Fibroblast of peridontal ligament (primary cell): ENCODE measurements at regions not wholly inside any gene's neighbourhood (a gene's known extent, or its start where the extent isn't known, plus 50 kb on each side); places are given as distances from the start of the nearest gene placed in this dataset.
"Not testable (repeated sequence)": the region's sequence is repeated elsewhere in the genome, so short reads cannot be mapped to it uniquely, and the experiment has no call there.

Experiments
- DNase-seq: peaks from one replicate; pipeline ENCODE4 v3.0.0-alpha.2; 2010; ENCODE audit errors: extremely low read depth

DNA sequence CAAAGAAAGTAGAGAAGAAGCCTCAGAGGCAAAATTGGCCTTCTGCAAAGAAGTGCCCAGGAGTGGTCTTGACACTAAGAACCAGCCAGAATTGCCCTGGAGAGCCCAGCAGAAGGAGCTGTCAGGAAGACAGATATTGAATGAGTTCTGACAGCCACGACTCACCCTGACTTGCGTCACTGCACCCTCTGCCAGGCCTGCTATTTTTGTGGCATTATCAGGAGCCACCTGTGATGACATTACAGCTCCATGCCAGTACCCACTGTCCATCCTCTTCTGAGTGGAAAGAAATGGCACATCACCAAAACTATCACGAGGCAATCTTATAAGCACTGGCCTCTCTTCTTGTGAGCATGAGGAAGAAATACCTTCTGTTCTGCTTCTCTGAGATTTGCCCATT, 67.7 kb downstream of the SMIM20 start:
- no peak for DNase-seq

DNA sequence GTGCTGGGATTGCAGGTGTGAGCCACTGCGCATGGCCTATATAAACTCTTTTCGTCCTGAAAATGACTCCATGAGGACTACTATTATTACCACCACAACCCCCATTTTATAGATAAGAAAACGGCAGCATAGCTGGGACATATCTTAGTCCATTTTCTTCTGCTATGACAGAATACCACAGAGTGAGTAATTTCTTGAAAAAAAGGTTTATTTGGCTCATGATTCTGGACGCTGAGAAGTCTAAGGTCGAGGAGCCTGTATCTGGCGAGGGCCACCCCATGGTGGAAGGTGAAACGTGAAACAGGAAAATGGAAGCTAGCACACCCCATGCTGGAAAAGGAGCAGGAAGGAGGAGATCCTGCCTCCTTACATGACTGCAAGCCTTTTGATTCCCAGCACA, 68.9 kb downstream of the SMIM20 start:
- no peak for DNase-seq

DNA sequence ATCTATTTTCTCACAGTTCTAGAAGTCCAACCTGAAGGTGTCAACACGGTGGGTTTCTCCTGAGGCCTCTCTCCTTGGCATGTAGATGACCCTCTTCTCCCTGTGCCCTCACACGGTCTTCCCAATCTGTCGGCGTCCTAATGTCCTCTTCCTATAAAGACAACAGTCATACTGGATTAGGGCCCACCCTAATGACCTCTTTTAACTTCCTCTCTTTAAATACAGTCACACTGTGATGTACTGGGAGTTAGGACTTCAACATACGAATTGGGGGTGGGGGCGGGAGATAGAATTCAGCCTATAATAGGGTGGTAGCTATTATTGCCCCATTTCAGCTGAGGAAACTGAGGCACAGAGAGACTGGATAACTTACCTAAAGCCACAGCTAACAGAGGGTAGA, 70.2 kb downstream of the SMIM20 start:
- no peak for DNase-seq

DNA sequence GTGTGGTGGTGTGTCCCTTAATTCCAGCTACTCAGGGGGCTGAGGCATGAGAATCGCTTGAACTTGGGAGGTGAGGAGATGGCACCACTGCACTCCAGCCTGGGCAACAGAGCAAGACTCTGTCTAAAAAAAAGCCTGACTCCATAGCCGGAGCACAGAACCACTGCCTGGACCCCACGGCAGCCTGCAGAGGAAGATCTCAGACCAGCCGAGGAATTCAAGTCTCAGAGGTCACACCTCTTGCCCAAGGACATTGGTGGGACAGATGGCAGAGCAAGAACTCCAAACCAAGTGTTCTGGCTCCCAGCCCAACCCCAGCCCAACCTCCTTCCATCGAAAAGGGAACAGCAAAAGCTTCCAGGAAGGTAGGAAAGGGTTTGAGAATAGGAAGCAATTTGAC, 70.8 kb downstream of the SMIM20 start:
- DNase-seq, result no peak

DNA sequence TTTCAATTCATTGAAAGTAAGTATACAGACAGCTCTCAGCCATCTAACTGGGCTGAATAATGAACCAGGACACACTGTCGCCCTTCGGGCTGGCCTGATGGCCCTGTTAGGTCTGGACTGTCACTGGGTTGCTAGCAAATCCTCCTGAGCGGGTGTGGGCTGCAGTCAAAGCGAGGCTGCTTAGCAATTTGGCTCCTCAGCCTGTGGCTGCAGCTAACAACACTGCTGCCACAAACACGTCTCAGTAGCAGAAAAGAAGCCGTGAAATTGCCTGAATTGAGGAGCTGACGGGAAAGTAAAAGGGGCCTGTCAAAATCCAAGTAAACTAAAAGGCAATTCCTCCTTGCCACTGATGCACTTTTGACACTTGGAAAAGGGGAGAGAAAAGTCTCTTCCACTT, 72.8 kb downstream of the SMIM20 start:
- DNase-seq, result no peak

DNA sequence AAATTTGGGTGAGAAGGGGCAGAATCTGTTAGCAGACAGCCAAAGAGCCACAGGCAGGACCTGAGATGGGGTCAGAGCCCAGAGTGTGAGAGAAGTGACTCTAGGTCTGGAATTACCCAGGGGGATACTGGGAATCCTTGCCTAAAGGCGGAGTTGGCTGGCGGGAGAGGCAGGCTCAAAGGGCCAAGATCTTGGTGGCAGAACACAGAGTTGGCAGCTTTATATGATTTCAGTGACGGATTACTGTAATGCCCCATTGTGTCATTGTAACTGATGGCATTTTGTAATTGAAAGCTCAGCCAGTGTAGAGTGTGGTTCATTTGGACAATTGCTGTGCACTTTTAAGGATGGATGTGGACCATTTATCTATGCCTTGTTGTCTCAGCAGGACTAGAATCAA, 77.3 kb downstream of the SMIM20 start:
- no peak for DNase-seq

DNA sequence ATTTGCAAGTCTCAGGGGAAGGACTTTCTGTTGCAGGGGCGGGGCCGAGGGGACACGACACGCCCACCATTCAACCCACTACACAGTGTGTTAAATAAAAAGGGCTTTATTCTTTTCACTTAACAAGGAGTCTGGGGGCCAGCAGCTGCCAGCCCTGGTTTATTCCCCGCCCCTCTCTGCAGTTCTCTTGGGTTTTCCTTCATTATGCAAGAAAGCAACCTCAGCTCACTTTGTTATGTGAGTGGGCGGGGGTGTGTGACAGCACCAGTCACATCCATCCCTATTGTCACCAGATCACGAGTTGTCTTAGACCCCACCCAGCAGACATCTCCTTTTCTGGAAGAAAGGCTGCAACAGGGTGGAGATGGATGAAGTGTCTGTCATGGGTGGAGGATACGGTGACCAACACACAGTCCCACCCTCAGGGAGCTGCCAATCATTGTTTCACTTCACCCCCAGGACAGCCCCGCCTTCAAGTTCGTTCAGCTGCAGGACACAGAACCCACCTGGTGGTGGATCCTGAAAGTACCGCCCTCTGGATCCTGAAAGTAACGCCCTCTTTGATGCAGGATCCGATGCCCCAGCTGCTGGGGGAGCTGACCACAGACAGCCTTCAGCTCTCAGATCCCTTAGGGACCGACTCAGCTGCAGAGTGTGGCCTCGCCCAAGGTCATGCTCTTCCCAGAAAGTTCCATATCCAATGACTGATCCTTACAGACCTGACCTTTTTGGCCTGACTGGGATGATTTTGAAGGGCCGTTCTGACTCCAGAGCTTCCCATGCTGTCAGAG, 79.6 kb downstream of the SMIM20 start:
- DNase-seq, result peak; percentile 39

DNA sequence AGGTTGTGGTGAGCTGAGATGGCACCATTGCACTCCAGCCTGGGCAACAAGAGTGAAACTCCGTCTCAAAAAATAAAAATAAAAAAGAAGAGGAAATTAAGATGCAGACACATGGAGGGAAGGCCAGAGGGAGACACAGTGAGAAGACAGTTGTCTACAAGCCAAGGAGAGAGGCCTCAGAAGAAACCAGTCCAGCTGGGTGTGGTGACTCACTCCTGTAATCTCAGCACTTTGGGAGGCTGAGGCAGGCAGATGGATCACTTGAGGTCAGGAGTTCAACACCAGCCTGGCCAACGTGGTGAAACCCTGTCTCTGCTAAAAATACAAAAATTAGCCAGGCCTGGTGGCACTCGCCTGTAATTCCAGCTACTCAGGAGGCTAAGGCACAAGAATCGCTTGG, 80.6 kb downstream of the SMIM20 start:
- peak; percentile 72 for DNase-seq

DNA sequence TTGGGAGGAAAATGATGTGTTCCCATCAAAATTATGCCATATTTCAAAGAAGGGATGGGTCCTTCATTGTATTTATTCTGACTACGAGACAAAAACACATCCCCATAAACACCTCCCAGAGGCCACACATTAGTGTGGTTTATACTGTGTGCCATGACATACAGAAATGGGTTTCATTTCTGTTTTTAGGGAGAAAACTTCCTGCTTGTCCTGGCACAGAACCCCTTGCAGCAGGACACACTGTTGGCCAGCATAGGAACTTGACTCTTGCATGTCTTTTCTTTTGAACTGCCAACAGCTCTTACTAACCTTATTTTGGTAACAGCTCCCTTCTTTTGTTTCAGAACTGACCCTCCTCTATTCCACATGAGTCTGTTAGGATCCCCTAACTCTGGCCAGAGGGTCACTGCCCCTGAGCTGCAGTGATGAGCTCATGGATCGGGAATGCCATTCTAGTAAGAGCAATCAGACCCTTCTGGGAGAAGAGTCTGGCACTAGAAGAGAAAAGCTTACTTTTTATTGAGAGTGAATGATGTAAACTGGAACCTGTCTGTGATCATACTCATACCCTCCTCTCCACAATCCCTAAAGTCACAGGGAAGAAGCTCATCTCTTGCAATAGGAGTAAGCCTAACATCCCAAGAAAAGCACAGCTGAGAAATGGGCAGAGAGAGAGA, 86.4 kb downstream of the SMIM20 start:
- DNase-seq, result peak; percentile 44

DNA sequence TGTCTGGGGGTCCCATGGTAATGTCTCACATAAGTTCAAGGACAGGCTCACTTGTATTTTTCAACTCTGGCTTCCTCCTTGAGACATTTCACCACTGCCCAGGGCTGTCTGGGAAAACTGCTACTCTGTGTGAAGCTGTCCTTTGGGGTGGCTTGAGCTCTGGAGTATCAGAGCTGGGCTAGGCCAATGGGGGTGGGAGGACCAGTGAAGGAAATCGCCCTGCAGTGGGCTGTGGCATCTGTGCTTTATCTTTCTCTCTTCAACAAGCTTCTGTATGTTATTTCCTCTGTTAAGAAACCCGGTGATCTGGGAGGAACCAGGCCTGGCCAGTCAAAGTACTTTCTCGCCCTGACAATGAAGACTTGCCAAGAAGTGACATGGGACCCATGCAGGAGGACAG, 87.4 kb downstream of the SMIM20 start:
- no peak for DNase-seq

DNA sequence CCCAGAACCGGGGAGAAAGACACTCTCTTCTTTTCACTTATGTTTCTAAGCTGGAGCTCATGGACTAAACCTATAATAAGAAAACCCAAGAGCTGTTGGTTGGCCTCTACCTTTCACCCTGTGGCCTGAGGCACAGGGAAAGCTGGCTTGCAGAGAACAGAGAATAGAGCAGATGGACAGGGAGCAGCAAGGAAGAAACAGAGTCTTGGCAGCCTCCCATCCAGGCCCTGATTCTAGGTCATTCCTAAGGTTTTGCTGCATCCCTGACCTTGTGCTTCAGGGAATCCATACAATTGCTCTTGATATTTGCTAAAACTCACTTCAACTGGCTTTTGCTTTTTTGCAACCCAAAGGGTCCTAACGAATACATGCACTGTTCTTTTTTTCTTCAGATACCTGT, 87.8 kb downstream of the SMIM20 start:
- no peak for DNase-seq

DNA sequence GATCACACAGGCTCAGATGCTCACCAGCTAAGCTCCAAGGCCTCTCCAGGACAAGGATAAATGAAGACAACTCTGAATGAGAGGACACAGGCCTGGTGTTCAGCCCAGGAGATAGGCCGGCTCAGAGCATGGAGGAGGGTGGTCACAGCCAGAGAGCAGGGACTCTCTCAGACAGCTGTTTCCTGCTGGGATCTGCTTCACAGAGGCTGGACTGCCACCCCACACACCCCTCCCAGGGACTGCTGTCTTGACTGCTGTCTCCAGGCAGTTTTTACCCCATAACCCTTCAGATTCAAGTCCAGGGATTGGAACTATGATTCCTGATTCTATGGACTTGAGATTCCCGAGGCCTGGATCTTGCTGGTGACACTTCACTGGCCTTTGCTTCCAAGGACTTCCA, 89.0 kb downstream of the SMIM20 start:
- no peak for DNase-seq

DNA sequence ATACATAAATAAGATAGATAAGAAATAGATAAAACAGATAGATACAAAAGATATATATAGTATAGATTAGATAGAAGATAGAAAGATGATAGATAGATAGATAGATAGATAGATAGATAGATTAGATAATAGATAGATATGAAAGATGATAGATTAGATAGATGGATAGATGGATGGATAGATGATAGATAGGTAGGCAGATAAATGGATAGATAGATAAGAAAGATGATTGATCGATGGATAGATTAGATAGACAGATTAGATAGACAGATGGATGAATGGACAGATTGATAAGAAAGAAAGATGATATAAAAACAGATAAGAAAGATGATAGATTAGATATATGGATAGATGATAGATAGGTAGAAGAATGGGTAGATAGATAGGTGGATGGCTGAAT, 90.3 kb downstream of the SMIM20 start:
- DNase-seq, result no peak

DNA sequence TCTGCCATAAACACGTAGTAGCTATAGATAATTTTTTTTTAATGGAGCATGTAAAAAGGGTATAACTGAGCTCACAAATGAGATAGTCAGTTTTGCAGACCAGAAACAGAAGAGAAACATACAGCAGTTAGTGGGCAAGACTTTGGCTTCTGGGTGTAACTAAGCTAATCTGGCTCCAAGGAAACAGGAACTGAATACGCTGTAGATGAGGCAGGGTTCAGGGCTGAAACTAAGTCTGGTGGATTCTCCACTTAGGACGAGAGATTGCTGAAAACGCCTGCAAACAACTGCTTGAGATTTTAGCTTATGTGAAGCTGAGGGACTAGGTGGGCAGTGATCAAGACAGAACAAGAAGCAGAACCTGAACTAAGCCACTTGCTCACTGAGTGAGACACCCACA, 91.7 kb downstream of the SMIM20 start:
- no peak for DNase-seq

DNA sequence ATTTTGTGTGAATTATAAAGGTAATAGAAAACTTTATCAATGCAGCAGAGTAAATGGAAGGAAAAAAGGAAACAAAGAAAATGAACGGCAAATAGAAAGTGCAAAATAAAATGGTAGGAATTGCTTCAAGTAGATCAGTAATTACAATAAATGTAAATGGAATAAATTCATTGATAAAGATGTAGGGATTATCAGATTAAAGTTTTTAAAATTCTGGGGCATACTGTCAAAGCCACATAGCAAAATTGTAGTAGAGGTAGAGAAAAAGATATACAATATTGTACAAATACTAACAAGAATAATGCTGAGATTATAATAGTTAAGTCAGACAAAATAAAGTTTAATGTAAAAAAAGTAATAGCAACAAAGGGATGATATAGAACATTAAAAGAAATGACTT, 94.7 kb downstream of the SMIM20 start:
- DNase-seq, result no peak

DNA sequence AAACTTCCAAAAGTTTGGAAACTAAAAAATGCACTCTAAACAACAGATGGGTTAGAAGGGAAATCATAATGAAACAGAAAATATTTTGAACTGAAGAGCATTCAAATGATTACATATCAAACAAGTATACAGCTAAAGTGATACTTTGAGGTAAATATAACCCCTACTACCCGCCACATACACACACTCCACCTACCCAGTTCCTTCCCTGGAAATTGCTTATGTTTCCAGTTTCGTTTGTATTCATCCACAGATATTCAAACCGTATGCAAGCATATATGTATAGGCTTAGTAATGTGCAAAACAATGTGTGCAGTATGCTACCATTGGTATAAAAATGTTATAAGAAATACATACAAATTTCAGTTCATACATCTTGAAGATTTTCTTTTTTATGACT, 95.5 kb downstream of the SMIM20 start:
- no peak for DNase-seq

DNA sequence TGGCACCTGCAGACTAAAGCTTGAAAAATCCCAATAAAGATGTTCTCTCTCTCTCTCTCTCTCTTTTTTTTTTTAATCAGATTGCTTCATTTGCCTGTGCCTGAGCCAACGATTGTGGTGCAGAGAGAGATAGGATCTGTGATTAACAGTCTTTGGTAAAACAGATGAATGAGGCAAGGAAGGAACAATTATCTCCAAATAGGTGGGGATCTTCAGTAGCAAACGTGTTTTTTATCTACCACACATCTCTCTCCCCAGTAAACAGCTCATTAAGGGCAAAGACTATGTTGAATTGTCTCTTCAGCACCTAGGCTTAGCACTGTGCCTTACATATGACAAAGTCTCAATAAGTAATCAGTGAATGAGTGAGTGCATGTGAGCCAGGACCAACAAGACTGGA, 96.3 kb downstream of the SMIM20 start:
- DNase-seq, result no peak

DNA sequence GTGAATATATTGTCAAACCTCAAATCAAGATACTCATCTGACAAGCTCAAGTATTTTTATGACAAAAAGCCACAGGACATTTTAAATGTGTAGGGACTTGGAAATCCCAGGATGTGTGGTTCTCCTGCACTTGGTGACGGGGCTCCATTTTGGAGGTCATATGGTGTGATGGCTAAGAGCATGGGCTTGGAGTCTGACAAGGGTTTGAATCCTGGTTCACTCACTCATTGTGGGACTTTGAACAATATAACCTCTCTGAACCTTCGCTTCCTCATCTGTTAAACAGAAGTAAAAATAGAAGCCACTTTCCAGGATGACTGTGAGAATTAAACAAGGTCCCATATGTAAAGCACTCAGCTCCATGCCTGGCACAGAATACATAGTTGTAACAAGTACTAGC, 99.6 kb downstream of the SMIM20 start:
- no peak for DNase-seq

DNA sequence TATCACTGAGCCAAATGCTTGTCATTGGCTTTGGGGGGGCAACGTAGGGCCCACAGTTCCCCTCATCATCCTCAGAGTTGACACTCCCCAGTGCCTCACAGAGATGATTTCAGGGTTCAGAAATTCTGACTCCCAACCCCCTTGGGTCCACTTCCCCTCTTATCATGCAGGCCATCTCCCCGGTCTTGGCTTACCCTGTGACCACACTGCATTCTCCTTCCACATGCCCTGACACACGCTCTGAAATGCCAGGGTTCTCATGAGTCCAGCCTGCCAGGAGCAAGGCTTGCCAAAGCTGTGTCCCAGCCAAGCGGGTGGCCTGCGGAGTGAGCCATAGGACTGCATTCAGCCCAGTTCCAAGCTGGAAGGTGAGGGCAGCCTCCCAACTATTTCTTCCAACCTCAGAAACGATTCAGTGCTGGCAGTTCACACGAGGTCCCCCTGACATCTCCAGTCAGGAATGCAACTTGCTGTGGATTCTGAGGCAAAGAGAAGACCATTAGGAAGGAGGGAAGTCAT, 101.2 kb downstream of the SMIM20 start:
- peak; percentile 99 for DNase-seq

DNA sequence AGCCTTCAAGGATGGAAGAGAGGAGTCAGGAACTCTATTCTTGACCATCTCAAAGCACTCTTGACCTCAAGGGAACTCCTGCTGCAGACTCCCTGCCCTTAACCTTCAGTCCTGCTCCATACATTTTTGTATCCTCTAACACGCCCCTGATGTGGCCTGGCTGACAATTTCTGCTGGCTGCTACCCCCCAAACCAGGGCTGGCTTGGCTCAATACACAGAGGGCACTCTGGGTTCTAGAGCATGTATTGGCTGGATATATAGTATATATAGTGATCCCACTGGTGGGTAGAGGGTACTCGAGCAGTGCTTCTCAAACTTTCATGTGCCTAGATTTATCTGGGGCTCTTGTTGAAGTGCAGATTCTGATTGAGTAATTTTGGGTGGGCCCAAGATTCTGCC, 101.9 kb downstream of the SMIM20 start:
- no peak for DNase-seq

DNA sequence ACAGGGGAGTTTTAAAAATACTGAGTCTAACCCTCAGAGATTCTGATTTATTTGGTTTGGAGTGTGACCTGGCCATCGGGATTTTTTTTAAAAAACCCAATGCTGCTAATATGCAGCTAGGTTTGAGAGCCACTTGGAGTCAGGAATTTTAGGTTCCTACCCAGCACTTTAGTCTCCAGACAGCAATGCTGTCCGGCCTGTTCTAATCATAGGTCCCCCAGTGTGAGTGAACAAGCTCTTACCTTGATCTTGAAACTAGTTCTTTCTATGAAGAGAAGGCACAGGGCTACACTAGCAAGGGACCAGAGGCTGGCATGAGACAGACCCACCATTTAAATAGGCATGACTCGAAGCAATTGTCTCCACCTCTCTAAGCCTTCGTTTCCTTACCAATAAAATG, 103.5 kb downstream of the SMIM20 start:
- DNase-seq, result no peak

DNA sequence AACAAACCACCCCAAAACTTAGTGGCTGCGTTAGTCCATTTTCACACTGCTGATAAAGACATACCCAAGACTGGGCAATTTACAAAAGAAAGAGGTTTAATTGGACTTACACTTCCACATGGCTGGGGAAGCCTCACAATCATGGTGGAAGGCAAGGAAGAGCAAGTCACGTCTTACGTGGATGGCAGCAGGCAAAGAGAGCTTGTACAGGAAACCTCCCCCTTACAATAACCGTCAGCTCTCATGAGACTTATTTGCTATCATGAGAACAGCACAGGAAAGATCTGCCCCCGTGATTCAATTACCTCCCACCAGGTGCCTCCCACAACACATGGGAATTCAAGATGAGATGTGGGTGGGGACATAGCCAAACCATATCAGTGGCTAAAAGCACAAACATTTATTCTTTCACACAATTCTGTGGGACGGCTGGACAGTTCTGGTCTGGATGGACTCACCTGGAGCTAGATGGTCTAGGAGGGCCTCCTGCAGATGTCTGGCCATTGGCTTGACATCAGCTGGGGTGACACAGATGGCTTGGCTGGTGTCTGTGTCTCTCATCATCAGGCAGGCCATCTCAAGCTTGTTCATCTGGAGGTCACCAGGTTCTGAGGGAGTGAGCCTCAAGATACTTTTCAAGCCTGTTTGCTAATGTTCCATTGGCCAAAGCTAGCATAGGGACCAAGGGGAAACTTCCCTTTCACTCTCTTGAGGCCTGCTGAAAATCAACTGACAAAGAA, 104.1 kb downstream of the SMIM20 start:
- not testable (repeated sequence) for DNase-seq
